K562 (cell line): ENCODE measurements at regions not wholly inside any gene's neighbourhood (a gene's known extent, or its start where the extent isn't known, plus 50 kb on each side); places are given as distances from the start of the nearest gene placed in this dataset.

ENCODE experiments used
- BMI1 ChIP-seq: fragments of 150-350 bp; IDR thresholded peaks from 2 replicates; pipeline ENCODE4 v1.6.1; 2014; ENCODE audit warnings: low read length
- CHD2 ChIP-seq: IDR thresholded peaks from 2 replicates; pipeline ENCODE4 v1.6.1; 2011; ENCODE audit warnings: low read depth, low read length
- GATAD2A ChIP-seq: fragments of 450-650 bp; IDR thresholded peaks from 2 replicates; pipeline ENCODE4 v1.6.1; 2017
- ILK ChIP-seq: fragments of 450-650 bp; IDR thresholded peaks from 2 replicates; pipeline ENCODE4 v1.6.1; 2016; ENCODE audit warnings: missing genetic modification characterization, low read depth, mild to moderate bottlenecking, missing compliant biosample characterization, moderate library complexity, borderline replicate concordance
- MBD2 ChIP-seq: sonication (generic); IDR thresholded peaks from 2 replicates; pipeline ENCODE4 v1.6.1; 2016; ENCODE audit warnings: low read depth, borderline replicate concordance
- NCOA2 ChIP-seq, 2 experiments: fragments of 450-650 bp; IDR thresholded peaks; 2 replicates each; pipeline ENCODE4 v1.6.1; 2018; ENCODE audit warnings: mild to moderate bottlenecking in 2 of 2, moderate library complexity in 1 of 2; ENCODE audit not compliant: partially characterized antibody in 2 of 2
- PCBP2 ChIP-seq: fragments of 200-400 bp; formaldehyde crosslinking; IDR thresholded peaks from 2 replicates; pipeline ENCODE4 v1.6.1; 2018; ENCODE audit warnings: low read length, low read depth, mild to moderate bottlenecking, moderate library complexity; ENCODE audit not compliant: poor library complexity, severe bottlenecking
- POLR2G ChIP-seq: fragments of 200-400 bp; formaldehyde crosslinking; IDR thresholded peaks from 2 replicates; pipeline ENCODE4 v1.6.1; 2017; ENCODE audit warnings: low read depth, mild to moderate bottlenecking, antibody characterized with exemption, low read length, moderate library complexity
- TF ChIP-seq, protein P1 (sequence below): fragments of 450-650 bp; IDR thresholded peaks from 2 replicates; pipeline ENCODE4 v1.6.1; 2016; ENCODE audit warnings: low read depth
- TF ChIP-seq, protein P2 (sequence below), 3 experiments: IDR thresholded peaks in 2 of 3; conservative IDR thresholded peaks in 1 of 3; 2 replicates each; pipeline ENCODE4 v1.5.1; 2011 to 2012; ENCODE audit warnings: low read length in 3 of 3, mild to moderate bottlenecking in 3 of 3, control low read depth in 2 of 3, improper control_type of control experiment in 1 of 3, inconsistent platforms in 1 of 3, low read depth in 1 of 3, mixed read lengths in 1 of 3, moderate library complexity in 1 of 3; ENCODE audit not compliant: insufficient read depth in 2 of 3

DNA sequence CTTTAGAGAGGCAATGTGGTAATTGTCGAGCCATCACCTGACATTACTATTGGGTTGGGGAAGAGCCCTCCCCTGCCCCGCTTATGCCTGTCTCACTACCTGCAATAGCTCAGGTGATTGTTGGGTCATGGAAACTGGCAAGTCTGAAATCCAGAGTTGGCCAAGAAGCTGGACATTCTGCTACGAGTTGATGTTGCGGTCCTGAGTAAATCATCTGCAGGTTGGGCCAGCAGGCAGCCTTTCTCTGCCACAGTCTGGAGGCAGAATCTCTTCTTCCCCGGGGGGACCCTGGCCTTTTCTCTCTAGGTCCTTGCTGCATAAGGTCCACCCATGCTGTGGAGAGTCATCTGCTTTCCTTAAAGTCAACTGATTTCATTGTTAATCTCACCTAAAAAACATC lies 142.4 kb downstream of the THBS2 start:
- TF ChIP-seq PCBP2 (no peak), CHD2 (no peak), NCOA2 (IDR thresholded peaks at IDR 0.05; ENCODE audit: partially characterized antibody in 2 of 2) (no peak), GATAD2A (no peak), ILK (tag) (no peak), POLR2G (no peak), BMI1 (no peak), MBD2 (no peak)
- TF ChIP-seq, protein P1, sequence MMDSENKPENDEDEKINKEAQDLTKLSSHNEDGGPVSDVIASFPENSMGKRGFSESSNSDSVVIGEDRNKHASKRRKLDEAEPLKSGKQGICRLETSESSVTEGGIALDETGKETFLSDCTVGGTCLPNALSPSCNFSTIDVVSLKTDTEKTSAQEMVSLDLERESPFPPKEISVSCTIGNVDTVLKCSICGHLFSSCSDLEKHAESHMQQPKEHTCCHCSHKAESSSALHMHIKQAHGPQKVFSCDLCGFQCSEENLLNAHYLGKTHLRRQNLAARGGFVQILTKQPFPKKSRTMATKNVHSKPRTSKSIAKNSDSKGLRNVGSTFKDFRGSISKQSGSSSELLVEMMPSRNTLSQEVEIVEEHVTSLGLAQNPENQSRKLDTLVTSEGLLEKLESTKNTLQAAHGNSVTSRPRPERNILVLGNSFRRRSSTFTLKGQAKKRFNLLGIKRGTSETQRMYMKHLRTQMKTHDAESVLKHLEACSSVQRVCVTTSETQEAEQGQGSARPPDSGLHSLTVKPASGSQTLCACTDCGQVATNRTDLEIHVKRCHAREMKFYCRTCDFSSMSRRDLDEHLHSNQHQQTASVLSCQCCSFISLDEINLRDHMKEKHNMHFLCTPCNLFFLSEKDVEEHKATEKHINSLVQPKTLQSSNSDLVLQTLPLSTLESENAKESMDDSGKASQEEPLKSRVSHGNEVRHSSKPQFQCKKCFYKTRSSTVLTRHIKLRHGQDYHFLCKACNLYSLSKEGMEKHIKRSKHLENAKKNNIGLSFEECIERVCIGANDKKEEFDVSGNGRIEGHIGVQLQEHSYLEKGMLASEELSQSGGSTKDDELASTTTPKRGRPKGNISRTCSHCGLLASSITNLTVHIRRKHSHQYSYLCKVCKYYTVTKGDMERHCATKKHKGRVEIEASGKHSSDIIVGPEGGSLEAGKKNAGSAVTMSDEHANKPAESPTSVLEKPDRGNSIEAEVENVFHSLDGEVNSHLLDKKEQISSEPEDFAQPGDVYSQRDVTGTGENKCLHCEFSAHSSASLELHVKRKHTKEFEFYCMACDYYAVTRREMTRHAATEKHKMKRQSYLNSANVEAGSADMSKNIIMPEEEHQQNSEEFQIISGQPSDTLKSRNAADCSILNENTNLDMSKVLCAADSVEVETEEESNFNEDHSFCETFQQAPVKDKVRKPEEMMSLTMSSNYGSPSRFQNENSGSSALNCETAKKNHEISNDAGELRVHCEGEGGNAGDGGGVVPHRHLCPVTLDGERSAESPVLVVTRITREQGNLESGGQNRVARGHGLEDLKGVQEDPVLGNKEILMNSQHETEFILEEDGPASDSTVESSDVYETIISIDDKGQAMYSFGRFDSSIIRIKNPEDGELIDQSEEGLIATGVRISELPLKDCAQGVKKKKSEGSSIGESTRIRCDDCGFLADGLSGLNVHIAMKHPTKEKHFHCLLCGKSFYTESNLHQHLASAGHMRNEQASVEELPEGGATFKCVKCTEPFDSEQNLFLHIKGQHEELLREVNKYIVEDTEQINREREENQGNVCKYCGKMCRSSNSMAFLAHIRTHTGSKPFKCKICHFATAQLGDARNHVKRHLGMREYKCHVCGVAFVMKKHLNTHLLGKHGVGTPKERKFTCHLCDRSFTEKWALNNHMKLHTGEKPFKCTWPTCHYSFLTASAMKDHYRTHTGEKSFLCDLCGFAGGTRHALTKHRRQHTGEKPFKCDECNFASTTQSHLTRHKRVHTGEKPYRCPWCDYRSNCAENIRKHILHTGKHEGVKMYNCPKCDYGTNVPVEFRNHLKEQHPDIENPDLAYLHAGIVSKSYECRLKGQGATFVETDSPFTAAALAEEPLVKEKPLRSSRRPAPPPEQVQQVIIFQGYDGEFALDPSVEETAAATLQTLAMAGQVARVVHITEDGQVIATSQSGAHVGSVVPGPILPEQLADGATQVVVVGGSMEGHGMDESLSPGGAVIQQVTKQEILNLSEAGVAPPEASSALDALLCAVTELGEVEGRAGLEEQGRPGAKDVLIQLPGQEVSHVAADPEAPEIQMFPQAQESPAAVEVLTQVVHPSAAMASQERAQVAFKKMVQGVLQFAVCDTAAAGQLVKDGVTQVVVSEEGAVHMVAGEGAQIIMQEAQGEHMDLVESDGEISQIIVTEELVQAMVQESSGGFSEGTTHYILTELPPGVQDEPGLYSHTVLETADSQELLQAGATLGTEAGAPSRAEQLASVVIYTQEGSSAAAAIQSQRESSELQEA: no peak
- TF ChIP-seq, protein P2, sequence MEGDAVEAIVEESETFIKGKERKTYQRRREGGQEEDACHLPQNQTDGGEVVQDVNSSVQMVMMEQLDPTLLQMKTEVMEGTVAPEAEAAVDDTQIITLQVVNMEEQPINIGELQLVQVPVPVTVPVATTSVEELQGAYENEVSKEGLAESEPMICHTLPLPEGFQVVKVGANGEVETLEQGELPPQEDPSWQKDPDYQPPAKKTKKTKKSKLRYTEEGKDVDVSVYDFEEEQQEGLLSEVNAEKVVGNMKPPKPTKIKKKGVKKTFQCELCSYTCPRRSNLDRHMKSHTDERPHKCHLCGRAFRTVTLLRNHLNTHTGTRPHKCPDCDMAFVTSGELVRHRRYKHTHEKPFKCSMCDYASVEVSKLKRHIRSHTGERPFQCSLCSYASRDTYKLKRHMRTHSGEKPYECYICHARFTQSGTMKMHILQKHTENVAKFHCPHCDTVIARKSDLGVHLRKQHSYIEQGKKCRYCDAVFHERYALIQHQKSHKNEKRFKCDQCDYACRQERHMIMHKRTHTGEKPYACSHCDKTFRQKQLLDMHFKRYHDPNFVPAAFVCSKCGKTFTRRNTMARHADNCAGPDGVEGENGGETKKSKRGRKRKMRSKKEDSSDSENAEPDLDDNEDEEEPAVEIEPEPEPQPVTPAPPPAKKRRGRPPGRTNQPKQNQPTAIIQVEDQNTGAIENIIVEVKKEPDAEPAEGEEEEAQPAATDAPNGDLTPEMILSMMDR (IDR thresholded peaks at IDR 0.05 in 2 of 3, conservative IDR thresholded peaks at IDR 0.05 in 1 of 3; ENCODE audit: insufficient read depth in 2 of 3, low read depth in 1 of 3, low read length in 3 of 3): no peak
